Brain pericyte (primary cell): ENCODE measurements at regions not wholly inside any gene's neighbourhood (a gene's known extent, or its start where the extent isn't known, plus 50 kb on each side); places are given as distances from the start of the nearest gene placed in this dataset.
"Not testable (repeated sequence)": the region's sequence is repeated elsewhere in the genome, so short reads cannot be mapped to it uniquely, and the experiment has no call there.

Source experiments
- DNase-seq: peaks from one replicate; pipeline ENCODE4 v3.0.0-alpha.2; 2012; ENCODE audit warnings: low read depth, low spot score

DNA sequence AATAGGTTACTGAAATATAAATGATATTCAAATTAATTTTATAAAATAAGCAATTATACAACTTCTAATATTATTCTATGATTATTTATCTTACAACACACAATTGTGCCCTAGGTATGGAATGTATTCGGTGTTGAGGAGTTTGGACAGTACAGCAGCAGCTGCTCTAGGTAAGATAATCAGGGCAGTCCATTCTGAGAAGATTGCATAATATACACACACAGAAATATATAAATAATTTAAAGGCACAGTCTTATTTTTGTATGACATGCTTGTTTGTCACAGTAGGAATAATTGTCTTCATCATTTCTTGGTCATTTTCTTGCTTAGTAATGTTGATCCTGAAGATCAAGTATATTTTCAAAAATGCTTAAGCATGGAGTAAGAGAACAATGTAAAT is 849.4 kb upstream of the MIR17HG start:
- DNase-seq, result no peak

DNA sequence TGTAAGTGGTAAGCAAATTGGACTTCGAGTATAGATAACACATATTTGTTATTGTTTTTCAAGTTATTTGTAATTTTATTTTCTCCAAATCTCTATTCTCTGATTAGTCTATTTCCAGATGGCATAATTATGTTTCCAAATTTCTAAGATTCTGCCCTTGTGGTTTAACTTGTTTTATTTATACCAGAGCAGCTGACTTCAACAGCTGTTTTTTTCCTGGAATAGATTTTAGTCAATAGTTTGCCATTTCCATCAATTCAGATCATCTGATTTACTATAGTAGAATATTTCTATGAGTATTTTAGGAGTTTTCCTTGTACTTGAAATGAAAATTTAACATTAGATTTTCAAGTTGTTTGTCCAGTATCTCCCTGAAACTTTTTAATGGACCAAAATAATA is 848.7 kb upstream of the MIR17HG start:
- no peak for DNase-seq

DNA sequence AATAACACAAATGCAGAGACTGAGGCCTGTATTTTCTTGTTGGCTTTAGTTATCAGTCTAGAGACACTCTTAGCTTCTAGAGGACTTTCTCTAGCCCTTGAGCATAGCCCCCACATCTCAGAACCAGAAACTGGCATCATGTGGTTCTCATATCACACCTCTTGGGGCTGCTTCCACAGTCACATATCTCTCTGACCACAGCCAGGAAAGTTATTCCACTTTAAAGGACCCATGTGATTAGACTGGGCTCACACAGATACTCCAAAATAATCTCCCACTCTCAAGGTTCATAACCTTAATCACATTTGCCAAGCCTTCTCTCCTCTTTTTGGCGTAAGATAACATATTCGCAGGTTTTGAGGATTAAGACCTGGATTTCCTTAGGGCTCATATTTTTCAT is 846.9 kb upstream of the MIR17HG start:
- DNase-seq, result no peak

DNA sequence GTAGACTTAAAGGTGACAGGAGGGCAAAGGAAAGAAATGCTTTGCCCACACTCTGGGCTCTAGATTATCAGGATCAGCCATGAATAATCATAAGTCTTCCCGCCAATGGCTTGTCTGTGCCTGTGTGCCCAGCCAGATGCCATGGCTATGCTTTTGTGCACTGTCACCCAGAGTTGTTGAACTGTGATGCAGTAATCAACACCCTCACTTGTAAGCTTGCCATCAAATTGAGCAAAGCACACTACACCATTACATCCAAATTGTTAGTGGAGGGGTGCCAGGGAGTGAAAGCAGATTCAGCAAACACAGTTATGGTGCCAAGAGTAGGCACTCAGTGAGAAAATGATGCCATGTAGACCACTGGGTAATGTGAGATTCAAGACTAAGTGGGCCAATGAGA is 845.3 kb upstream of the MIR17HG start:
- DNase-seq, result no peak

DNA sequence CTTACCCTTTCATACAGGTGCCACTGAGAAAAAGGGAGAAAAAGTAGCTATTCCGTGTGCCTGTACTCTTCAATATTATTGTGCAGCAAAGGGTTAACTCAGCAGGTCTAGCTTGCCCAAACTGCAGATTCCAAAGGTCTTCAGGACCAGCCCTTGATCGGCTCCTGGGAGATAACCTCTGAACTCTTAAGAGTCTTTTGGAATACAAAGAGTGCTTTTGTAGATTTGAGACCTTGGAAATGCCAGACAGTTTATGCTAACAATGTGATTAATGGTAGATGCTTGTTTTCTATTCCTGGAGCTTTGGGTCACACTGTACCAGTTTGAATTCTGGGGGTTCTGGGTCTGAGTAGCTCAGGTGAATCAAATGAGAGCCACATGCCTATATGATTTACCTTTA is 844.7 kb upstream of the MIR17HG start:
- no peak for DNase-seq

DNA sequence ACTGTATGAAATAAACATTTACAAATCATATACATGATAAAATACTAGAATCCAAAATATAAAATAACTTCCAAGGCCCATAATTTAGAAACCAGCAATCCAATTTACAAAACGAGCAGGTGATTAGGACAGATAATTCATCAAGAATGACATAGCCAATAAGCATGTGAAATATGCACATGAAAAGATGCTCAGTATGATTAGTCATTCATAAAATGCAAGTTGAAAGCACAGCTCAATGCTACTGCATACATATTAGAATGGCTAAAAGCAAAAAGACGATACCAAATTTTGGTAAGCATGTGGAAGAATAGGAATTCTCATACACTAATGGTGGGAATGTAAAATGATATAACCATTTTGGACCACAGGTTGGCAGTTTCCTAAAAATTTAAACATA is 837.2 kb upstream of the MIR17HG start:
- DNase-seq, result no peak

DNA sequence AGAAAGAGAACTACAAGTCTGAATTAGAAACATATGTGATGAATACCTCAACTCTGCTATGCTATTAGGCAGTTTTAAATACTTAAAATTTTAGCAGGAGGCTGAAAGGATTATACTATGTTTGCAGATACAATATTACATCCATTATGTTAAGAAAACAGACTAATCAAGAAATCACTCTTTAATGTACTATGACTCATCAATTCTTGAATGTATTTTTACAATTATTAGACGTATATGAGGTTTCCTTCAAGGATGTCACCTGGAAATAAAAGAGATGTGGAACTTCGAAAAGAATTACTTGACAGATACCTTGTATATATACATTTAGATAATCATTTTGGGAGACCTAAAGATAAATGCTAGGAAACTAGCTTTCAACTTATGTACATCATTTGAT is 835.6 kb upstream of the MIR17HG start:
- no peak for DNase-seq

DNA sequence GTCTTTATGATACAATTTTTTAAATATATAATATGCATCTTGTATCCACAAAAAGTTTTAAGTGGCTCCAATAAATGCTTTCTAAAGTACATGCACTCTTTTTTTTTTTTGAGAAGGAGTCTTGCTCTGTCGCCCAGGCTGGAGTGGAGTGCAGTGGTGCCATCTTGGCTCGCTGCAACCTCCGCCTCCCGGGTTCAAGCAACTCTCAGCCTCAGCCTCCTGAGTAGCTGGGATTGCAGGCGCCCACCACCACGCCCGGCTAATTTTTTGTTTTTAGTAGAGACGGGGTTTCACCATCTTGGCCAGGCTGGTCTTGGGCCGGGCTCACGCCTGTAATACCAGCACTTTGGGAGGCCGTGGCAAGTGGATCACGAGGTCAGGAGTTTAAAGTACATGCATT is 832.8 kb upstream of the MIR17HG start:
- DNase-seq, result not testable (repeated sequence)

DNA sequence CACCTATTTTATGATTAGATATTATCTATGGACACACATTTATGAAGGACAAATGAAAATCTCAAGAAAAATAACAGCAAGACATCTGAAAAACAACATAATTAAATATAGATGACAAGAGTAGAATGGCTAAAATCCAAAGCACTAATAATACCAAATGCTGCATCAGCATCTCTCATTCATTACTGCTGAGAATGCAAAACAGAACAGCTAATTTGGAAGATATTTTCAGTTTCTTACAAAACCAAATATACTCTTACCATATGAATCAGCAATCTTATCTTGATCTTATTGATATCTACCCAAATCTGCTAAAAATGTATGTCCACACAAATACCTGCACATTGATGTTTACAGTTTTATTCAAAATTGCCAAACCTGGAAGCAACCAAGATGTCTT is 829.1 kb upstream of the MIR17HG start:
- DNase-seq, result no peak

DNA sequence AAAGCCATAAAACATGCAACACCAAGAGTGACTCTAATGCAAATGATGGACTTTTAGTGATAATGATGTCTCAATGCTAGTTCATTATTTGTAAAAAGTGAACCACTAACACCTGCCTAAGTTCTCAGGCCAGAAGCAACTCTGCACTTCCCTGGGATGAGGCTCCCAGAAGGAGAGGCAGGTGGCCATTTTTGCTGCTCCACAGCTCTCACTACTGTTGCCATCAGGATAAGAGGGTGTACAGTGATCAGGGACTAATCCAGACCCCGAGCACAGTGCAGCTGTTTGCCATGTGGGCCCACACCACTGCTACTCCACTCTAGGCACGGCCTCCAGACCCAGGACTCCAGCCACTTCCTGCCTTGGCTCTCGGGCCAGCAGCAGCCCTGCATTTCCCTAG is 828.3 kb upstream of the MIR17HG start:
- no peak for DNase-seq

DNA sequence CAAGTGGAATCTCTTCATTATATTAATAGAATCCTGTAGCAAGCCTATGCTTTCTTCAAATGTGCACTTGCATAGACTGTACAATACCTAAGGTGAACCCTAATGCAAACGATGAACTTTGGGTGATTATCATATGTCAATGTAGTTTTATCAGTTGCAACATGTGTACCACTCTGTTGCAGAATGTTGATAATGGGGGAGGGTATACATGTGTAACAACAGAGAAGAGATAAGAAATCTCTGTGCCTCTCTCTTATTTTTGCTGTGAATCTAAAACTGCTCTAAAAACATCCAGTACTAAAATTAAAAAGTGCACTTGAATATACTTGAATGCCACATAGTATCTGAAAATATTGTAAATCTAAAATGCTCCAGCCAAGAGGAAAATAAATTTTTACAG is 820.8 kb upstream of the MIR17HG start:
- no peak for DNase-seq

DNA sequence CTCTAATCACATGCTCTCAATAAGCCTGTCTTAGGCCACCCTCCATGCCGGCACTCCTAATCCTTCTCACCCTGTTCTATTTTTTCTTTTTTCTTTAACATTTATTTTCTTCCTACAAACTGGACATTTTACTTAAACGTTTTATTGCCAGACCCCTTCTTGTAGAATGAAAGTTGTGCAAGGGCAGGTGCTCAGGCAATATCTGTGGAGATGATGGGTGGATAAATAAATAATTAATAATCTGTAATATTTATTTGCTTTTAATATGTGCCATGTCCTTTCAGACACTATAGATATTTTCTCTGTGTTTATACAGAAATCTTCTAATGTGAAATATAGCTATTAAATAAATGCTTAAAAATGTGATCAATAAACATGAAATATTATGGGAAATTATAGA is 815.7 kb upstream of the MIR17HG start:
- DNase-seq, result no peak

DNA sequence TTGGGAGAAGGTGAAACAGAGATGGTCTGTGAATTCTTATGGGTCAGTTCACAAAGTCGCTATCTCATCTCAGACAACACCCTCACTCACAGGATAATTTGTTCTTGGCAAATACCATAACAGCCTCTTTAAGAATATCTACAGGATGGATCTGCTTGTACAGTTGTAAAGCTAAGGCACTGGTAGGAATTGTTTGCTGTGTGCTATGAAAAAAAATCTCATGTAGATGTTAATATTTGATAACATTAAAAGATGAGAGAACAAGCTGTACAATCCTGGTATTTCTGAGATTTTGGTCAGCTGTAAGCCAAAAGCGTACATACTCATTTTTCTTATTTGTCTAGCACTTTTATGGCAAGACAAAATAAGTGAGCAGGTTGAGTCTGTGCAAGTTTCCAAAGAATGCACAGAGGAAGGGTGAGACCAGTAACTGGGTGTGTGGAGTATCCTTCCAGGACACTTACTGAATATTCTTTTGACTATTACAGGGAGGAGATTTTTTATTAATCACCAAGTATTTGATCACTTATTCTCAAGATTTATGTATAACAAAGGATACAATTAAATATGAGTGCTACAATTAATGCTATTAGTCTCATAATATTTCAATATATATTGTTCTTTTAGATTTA is 814.5 kb upstream of the MIR17HG start:
- DNase-seq, result no peak

DNA sequence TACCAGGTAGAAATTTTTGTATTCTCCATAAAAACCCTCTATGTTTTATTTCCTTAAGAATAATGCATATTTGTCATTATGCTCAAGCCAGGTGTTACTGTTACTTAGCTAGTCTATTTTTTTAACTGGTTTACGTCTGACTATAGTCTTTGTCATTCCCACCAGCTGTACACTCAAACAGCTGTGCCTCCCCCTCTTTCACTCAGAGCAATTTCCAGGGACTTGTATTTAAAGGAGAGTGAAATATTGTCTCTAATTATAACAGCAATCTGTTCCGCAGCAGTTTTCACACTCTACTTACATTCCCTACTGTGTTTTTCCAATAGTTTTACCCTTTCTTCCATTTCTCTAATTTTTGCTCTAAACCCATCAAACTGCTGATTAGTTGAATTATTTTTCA is 813.6 kb upstream of the MIR17HG start:
- no peak for DNase-seq

DNA sequence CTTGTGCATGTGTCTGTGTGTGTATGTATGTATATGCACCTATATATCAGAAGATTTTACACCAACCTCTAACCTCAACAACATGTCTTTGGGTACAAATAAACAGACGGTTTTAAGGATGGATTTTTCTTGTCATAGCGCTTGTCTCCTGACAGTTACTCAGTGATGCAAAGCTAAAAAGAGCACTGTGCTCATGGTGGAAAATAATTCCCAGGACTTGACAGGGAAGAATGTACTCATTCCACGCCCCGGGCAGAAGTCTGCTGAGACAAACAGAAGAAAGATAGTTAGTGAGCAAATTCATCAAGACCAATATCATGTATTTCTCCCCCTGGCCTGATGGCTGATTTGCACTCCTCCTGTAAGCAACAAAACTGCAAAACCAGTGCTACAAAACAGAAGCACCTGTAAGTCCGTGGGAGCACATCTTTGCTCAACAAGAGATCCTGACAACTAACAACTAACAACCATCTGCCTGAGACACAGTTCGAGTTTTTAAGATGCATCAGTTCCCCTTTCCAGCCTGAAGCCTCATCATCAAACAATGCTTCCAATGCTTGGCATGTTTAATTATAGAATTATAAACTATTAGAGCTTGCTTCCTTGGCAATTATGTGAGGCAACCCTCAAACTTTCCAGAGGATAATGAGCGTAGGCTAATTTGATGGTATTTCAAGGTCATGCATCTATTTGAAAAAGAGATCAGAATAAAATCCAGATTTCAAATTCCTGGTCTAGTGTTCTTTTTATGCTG is 812.7 kb upstream of the MIR17HG start:
- no peak for DNase-seq

DNA sequence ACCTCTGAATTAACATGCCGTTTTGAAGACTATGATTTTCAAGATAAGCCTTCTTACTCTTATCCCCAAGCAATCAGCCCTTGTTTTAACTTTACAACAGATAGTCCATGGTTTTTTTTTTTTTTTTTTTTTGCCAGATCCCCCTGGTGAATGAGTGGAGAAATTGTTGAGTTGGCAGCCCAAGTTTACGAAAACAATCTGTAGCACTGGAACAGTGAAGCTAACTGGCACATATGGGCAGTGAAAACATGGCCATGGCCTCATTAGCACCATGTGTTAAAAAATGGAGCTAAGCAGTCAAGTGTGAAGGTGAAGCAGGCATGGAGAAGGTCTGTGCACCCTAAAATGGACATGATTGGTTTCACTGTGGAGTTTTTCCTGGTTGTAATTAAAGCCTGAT is 812.1 kb upstream of the MIR17HG start:
- no peak for DNase-seq

DNA sequence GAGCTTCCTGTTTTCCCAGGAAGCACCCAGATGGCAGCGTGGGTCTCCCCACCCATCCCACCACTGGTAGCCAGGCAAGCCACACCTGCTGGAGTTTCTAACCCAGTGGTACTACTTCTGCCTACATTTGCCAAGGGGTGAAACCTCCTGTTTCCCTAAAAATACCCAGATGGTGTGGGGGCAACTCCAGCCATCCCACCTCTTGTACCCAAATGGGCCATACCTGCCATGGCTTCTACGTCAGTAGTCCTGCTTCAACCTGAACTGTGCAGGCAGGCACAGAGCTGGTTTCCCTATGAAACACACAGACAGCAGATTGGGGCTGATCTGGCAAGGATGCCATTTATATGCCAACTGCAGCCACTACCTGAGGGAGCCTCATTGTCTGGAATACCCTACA is 809.4 kb upstream of the MIR17HG start:
- no peak for DNase-seq

DNA sequence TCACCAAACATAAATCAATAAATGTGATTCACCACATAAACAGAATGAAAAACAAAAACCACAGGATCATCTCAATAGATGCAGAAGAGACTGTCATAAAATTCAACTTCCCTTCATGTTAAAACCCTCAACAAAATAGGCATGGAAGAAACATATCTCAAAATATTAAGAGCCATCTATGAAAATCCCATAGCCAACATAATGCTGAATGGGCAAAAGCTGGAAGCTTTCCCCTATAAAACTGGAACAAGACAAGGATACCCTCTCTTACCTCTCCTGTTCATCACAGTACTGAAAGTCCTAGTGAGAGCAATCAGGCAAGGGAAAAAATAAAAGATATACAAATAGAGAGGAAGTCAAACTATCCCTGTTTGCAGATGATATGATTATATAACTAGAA is 806.1 kb upstream of the MIR17HG start:
- DNase-seq, result no peak

DNA sequence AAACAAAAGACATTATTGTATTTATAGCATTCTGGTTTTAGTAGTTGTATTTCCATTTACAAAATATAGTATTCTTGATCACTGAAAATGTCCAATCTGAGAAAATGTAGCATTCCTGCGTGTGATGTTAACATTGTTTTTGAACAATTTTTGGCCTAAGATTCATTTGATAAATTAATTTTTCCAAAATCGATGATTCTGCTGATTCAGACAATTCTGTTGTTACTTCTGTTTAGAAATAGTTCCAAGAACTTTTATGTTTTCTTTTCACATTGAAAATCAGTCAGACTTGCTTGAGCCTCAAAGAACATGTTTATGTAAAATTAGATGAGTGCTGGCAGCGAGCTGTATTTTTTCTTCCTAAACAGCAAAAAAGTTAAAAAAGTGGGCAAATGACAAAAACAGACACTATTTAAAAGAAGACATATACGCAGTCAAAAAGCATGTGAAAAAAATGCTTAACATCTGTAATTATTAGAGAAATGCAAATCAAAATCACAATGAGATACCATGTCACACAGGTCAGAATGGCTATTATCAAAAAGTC is 804.5 kb upstream of the MIR17HG start:
- no peak for DNase-seq

DNA sequence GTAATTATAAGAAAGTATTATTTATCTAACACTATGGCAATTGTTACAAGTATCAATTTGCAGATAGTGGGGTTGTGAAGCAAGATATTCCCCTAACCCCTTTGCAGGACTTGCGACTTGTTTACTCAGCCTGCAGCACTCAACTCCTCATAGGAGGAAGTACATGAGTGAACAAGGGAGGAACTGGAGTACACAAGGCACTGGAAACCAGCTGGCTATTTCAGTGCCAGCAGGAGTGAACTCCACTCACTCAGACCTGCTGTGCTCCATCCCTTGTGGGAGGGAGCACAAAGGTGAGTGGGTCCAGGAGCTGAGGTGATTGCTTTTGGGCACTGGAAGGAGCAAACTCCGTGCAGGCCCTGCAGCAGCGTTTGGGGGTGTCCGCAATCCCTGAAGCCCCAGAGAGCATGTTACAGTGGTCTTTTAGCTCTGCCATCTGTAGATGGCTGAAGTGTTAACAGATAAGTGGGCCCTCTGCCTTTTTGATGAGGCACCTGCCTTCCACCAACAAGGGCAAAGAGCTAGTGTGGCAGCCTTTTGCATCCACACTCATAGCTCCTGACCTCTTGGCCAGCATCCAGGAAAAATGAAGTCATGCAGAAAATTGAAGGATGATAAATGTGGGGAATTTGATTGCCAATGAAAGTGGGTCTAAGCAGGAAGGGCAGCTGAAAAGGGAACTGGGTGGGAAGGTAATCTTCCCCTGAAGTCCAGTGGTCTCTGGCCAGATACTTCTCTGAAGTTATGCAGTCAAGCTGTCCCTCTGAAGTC is 802.2 kb upstream of the MIR17HG start:
- no peak for DNase-seq

DNA sequence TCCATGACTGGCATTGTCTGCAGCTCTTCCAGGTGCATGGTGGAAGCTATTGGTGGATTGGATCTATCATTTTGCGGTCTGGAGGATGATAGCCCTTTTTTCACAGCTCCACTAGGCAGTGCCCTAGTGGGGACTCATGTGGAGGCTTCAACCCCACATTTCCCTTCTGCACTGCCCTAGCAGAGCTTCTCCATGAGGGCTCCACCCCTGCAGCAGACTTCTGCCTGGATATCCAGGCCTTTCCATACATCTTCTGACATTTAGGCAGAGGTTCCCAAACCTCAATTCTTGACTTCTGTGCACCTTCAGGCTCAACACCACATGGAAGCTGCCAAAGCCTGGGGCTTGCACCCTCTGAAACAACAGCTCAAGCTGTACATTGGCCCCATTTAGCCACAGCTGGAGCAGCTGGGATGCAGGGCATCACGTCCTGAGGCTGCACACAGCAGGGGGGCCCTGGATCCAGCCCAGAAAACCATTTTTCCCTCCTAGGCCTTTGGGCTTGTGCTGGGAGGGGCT is 800.2 kb upstream of the MIR17HG start:
- DNase-seq, result no peak

DNA sequence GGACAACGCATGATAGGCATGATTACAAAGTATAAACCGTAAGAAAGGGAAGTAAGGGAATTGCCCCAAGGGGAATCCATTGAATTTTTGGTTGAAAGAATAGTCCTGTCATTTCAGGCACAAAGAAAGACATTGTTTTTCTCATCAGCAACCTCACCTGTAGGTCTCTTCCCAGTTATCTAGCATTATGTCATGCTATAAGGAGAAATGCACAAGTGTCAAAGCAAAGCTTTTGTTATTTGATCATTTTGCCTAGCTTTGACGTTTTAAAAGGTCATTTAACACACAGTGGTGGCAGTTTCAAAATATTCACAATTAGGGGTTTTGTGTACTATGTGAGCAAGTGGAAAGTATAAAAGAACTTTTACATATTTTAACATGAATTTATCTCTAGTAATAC is 796.2 kb upstream of the MIR17HG start:
- no peak for DNase-seq
